Transverse colon (tissue), 3 donors: ENCODE measurements at regions not wholly inside any gene's neighbourhood (a gene's known extent, or its start where the extent isn't known, plus 50 kb on each side); places are given as distances from the start of the nearest gene placed in this dataset.

Experiments
- EP300 ChIP-seq: sonication (generic); formaldehyde crosslinking; IDR thresholded peaks from one replicate; pipeline ENCODE4 v1.6.1; 2017; ENCODE audit warnings: antibody characterized with exemption, low read depth
- POLR2A ChIP-seq: fragments of 450-650 bp; IDR thresholded peaks from one replicate; pipeline ENCODE4 v1.6.1; 2016; ENCODE audit warnings: antibody characterized with exemption, mild to moderate bottlenecking, moderate library complexity
- TF ChIP-seq, protein P1 (sequence below), 5 experiments: fragments of 200-600 bp in 3 of 5; fragments of 450-650 bp in 2 of 5; sonication (generic) in 3 of 5; IDR thresholded peaks; 1 replicate in 2 of 5; 2 replicates in 3 of 5; pipeline ENCODE4 v1.5.1; 2016 to 2017; ENCODE audit warnings: antibody characterized with exemption in 5 of 5, inconsistent platforms in 3 of 5, mild to moderate bottlenecking in 2 of 5, moderate library complexity in 1 of 5

- TF ChIP-seq, protein P1, sequence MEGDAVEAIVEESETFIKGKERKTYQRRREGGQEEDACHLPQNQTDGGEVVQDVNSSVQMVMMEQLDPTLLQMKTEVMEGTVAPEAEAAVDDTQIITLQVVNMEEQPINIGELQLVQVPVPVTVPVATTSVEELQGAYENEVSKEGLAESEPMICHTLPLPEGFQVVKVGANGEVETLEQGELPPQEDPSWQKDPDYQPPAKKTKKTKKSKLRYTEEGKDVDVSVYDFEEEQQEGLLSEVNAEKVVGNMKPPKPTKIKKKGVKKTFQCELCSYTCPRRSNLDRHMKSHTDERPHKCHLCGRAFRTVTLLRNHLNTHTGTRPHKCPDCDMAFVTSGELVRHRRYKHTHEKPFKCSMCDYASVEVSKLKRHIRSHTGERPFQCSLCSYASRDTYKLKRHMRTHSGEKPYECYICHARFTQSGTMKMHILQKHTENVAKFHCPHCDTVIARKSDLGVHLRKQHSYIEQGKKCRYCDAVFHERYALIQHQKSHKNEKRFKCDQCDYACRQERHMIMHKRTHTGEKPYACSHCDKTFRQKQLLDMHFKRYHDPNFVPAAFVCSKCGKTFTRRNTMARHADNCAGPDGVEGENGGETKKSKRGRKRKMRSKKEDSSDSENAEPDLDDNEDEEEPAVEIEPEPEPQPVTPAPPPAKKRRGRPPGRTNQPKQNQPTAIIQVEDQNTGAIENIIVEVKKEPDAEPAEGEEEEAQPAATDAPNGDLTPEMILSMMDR (IDR thresholded peaks at IDR 0.05): no peak
- TF ChIP-seq EP300: no peak
- no peak for TF ChIP-seq POLR2A
These were observed 352.0 kb upstream of the POU3F3 start for GRCh38 chr2:104501929-104502328.
